WTC11 (cell line): ENCODE measurements at regions not wholly inside any gene's neighbourhood (a gene's known extent, or its start where the extent isn't known, plus 50 kb on each side); places are given as distances from the start of the nearest gene placed in this dataset.

Source experiments
- ATAC-seq: fragments of 200-7000 bp; cut with Tn5 transposase; 2 replicates; pipeline ENCODE4 v1.10.0; 2021; ENCODE audit warnings: mild to moderate bottlenecking, moderate library complexity
- CTCF ChIA-PET: fragments of 300-600 bp; sonication (Branson Sonifier 250); formaldehyde crosslinking; loops from one replicate; lab custom pipeline; 2021; ENCODE audit warnings: antibody characterized with exemption; lab: Charles Lee
- POLR2A ChIA-PET: fragments of 350-600 bp; sonication (Branson Sonifier 250); formaldehyde crosslinking; loops from one replicate; lab custom pipeline; 2021; ENCODE audit warnings: antibody characterized with exemption; lab: Charles Lee
- DNase-seq: peaks from one replicate; pipeline ENCODE4 v3.0.0; 2021; ENCODE audit warnings: low spot score
- H3K27ac Mint-ChIP-seq: 2 replicates; pipeline ENCODE4 v1.8.0; 2021; ENCODE audit warnings: mixed read lengths
- H3K27me3 Mint-ChIP-seq: 2 replicates; pipeline ENCODE4 v1.8.0; 2021; ENCODE audit warnings: low read depth, mild to moderate bottlenecking, moderate library complexity, mixed read lengths
- H3K36me3 Mint-ChIP-seq: 2 replicates; pipeline ENCODE4 v1.8.0; 2021; ENCODE audit warnings: mixed read lengths
- H3K4me1 Mint-ChIP-seq: 2 replicates; pipeline ENCODE4 v1.8.0; 2022; ENCODE audit warnings: mixed read lengths
- H3K4me3 Mint-ChIP-seq: 2 replicates; pipeline ENCODE4 v1.8.0; 2021; ENCODE audit warnings: mild to moderate bottlenecking, moderate library complexity, mixed read lengths
- H3K9me3 Mint-ChIP-seq: 2 replicates; pipeline ENCODE4 v1.8.0; 2021; ENCODE audit warnings: mixed read lengths
- ATF1 ChIP-seq: sonication (generic); formaldehyde crosslinking; IDR thresholded peaks from 2 replicates; pipeline ENCODE4 v1.8.1; 2023; ENCODE audit warnings: mild to moderate bottlenecking, moderate library complexity, missing genetic modification reagents
- CREM ChIP-seq: sonication (generic); formaldehyde crosslinking; IDR thresholded peaks from 2 replicates; pipeline ENCODE4 v1.8.1; 2022; ENCODE audit warnings: mild to moderate bottlenecking, missing genetic modification reagents, moderate library complexity
- EMX1 ChIP-seq: fragments of 250-450 bp; sonication (Bioruptor Pico); IDR thresholded peaks from 2 replicates; pipeline ENCODE4 v1.8.0; 2021; ENCODE audit warnings: mild to moderate bottlenecking
- ETV6 ChIP-seq: sonication (generic); formaldehyde crosslinking; IDR thresholded peaks from 2 replicates; pipeline ENCODE4 v1.8.1; 2022; ENCODE audit warnings: mild to moderate bottlenecking, missing genetic modification reagents
- FOXK1 ChIP-seq: sonication (generic); formaldehyde crosslinking; IDR thresholded peaks from 2 replicates; pipeline ENCODE4 v1.8.0; 2022; ENCODE audit warnings: mild to moderate bottlenecking, moderate library complexity, missing genetic modification reagents
- JAZF1 ChIP-seq: fragments of 250-450 bp; sonication (Bioruptor Pico); IDR thresholded peaks from 2 replicates; pipeline ENCODE4 v1.9.0; 2021; ENCODE audit warnings: moderate library complexity, mild to moderate bottlenecking, inconsistent platforms
- JUN ChIP-seq: sonication (generic); formaldehyde crosslinking; IDR thresholded peaks from 2 replicates; pipeline ENCODE4 v1.8.0; 2023; ENCODE audit warnings: mild to moderate bottlenecking, missing genetic modification reagents
- NFYB ChIP-seq: sonication (generic); formaldehyde crosslinking; conservative IDR thresholded peaks from 2 replicates; pipeline ENCODE4 v1.8.0; 2022; ENCODE audit warnings: low read depth, missing genetic modification reagents
- NR2C2 ChIP-seq: sonication (generic); formaldehyde crosslinking; IDR thresholded peaks from 2 replicates; pipeline ENCODE4 v1.8.0; 2022; ENCODE audit warnings: mild to moderate bottlenecking, missing genetic modification reagents
- ZNF317 ChIP-seq: sonication (generic); formaldehyde crosslinking; IDR thresholded peaks from 2 replicates; pipeline ENCODE4 v1.8.1; 2023; ENCODE audit warnings: low read depth, mild to moderate bottlenecking, moderate library complexity, missing genetic modification reagents, borderline replicate concordance
- ZNF671 ChIP-seq: fragments of 250-450 bp; sonication (Bioruptor Pico); IDR thresholded peaks from 2 replicates; pipeline ENCODE4 v1.8.0; 2021; ENCODE audit warnings: mild to moderate bottlenecking
- TF ChIP-seq, protein P1 (sequence below): sonication (generic); formaldehyde crosslinking; IDR thresholded peaks from 2 replicates; pipeline ENCODE4 v1.8.0; 2022; ENCODE audit warnings: missing genetic modification reagents
- TF ChIP-seq, protein P2 (sequence below): sonication (generic); formaldehyde crosslinking; IDR thresholded peaks from 2 replicates; pipeline ENCODE4 v1.8.0; 2022; ENCODE audit warnings: mild to moderate bottlenecking, missing genetic modification reagents
- TF ChIP-seq, protein P3 (sequence below): fragments of 250-450 bp; sonication (Bioruptor Pico); IDR thresholded peaks from 2 replicates; pipeline ENCODE4 v1.9.0; 2021; ENCODE audit warnings: mild to moderate bottlenecking
- TF ChIP-seq, protein P4 (sequence below): sonication (generic); formaldehyde crosslinking; IDR thresholded peaks from 2 replicates; pipeline ENCODE4 v1.8.1; 2023; ENCODE audit warnings: mild to moderate bottlenecking, missing genetic modification reagents, moderate library complexity
- TF ChIP-seq, protein P5 (sequence below): fragments of 250-450 bp; sonication (Bioruptor Pico); IDR thresholded peaks from 2 replicates; pipeline ENCODE4 v2.1.2; 2022; ENCODE audit warnings: mild to moderate bottlenecking, moderate library complexity
- TF ChIP-seq, protein P6 (sequence below): sonication (generic); formaldehyde crosslinking; IDR thresholded peaks from 2 replicates; pipeline ENCODE4 v1.8.1; 2022; ENCODE audit warnings: low read depth, missing genetic modification reagents, borderline replicate concordance
- TF ChIP-seq, protein P7 (sequence below): sonication (generic); formaldehyde crosslinking; IDR thresholded peaks from 2 replicates; pipeline ENCODE4 v1.8.1; 2023; ENCODE audit warnings: mild to moderate bottlenecking, moderate library complexity, missing genetic modification reagents

DNA sequence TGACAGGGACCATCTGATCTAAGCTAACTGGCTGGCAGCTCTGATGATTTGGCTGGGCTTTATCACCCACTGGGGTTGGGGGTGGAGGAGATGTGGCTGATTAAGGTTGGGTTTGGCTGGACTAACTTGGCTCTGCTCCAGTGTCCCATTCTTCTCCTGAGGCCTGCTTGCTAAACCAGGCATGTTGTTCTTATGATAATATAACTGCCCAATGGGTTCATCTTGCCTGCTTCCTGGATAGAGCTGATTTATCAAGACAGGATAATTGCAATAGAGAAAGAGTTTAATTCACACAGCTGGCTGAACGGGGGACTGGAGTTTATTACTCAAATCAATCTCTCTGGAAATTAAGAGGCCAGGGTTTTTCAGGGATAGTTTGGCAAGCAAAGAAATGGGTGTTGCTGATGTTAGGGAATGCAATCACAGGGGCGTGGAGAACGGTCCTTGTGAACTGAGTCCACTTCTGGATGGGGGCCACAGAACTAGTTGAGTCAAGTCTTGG lies 150.4 kb downstream of the PTH2R start:
- no peaks in the 10 kb centered on the region for H3K36me3 Mint-ChIP-seq
- no peak overlapping the region for H3K4me3 Mint-ChIP-seq
- peaks cover 7% of the 10 kb centered on the region for H3K4me1 Mint-ChIP-seq
- TF ChIP-seq JAZF1 = no peak
- TF ChIP-seq, protein P1, sequence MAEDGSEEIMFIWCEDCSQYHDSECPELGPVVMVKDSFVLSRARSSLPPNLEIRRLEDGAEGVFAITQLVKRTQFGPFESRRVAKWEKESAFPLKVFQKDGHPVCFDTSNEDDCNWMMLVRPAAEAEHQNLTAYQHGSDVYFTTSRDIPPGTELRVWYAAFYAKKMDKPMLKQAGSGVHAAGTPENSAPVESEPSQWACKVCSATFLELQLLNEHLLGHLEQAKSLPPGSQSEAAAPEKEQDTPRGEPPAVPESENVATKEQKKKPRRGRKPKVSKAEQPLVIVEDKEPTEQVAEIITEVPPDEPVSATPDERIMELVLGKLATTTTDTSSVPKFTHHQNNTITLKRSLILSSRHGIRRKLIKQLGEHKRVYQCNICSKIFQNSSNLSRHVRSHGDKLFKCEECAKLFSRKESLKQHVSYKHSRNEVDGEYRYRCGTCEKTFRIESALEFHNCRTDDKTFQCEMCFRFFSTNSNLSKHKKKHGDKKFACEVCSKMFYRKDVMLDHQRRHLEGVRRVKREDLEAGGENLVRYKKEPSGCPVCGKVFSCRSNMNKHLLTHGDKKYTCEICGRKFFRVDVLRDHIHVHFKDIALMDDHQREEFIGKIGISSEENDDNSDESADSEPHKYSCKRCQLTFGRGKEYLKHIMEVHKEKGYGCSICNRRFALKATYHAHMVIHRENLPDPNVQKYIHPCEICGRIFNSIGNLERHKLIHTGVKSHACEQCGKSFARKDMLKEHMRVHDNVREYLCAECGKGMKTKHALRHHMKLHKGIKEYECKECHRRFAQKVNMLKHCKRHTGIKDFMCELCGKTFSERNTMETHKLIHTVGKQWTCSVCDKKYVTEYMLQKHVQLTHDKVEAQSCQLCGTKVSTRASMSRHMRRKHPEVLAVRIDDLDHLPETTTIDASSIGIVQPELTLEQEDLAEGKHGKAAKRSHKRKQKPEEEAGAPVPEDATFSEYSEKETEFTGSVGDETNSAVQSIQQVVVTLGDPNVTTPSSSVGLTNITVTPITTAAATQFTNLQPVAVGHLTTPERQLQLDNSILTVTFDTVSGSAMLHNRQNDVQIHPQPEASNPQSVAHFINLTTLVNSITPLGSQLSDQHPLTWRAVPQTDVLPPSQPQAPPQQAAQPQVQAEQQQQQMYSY (CRISPR knock-in tag) = no peak
- H3K27ac Mint-ChIP-seq = no peak overlapping the region
- H3K27me3 Mint-ChIP-seq = no peaks in the 10 kb centered on the region; the same call in 1 of the 2 replicates
- no peak for DNase-seq
- peaks cover 10% of the 10 kb centered on the region for H3K9me3 Mint-ChIP-seq
- POLR2A ChIA-PET = no interaction called here
- CTCF ChIA-PET = interaction anchor here (1.5 kb wide), 1 partner anchor 61 kb away, joined by 3 read pairs; no protein-coding TSS in a partner anchor
- no peak for ATAC-seq

DNA sequence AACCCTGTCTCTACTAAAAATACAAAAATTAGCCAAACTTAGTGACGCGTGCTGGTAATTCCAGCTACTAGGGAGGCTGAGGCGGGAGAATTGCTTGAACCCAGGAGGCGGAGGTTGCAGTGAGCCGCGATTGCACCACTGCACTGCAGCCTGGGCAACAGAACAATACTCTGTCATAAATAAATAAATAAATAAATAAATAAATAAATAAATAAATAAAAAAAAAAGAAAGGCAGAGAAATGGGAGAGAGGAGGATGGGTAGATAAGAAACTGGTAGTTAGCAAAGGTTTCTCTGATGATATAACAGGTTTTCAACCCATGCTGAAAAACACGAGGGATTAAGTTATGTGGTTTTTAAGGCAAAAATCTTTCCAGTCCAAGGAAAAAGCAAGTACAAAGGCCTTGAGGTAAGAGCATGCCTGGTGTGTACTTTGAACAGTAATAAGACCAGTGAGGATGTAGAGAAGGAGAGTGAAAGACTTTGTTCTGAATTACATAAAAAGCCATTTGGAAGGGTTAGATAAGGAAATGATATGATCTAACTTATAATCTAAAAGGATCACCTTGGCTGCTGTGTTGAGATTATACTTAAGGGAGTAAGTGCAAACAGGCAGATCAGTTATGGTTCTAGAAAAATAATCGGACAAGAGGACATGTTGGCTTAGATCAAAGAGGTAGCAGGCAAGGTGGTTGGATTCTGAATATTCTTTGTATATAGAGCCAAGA lies 159.3 kb downstream of the PTH2R start:
- TF ChIP-seq, protein P2, sequence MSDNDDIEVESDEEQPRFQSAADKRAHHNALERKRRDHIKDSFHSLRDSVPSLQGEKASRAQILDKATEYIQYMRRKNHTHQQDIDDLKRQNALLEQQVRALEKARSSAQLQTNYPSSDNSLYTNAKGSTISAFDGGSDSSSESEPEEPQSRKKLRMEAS = no peak
- TF ChIP-seq ZNF317 (CRISPR knock-in tag) (no peak), FOXK1 (CRISPR knock-in tag) (no peak)
- ATAC-seq = no peak
- Mint-ChIP-seq H3K27ac (no peak overlapping the region), H3K36me3 (peaks cover 2% of the 10 kb centered on the region), H3K27me3 (no peaks in the 10 kb centered on the region), H3K9me3 (peaks cover 25% of the 10 kb centered on the region), H3K4me1 (peaks cover 4% of the 10 kb centered on the region), H3K4me3 (no peak overlapping the region)
- DNase-seq = no peak
- CTCF ChIA-PET = no interaction called here
- POLR2A ChIA-PET = no interaction called here

DNA sequence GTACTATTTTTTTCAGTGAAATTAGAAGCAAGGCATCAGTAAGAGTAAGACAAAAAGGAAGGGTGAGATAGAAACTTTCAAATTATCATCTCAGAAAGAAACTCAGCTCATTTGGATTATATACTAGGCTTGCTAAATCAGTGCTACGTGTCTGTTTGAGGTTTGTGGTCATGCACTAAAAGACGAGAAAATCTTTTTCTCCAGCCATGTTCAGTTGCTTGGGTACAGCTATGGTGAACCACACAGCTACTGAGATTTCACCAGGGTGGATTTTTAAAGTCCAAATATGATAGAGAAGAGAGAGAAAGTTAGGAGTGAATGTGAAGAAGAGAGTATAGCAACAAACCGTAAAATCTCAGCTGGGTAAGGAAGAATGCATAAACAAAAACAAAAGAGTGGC lies 161.6 kb downstream of the PTH2R start:
- no peak for DNase-seq
- H3K27ac Mint-ChIP-seq = no peak overlapping the region
- TF ChIP-seq ETV6 (CRISPR knock-in tag) (no peak), NR2C2 (no peak)
- TF ChIP-seq, protein P3, sequence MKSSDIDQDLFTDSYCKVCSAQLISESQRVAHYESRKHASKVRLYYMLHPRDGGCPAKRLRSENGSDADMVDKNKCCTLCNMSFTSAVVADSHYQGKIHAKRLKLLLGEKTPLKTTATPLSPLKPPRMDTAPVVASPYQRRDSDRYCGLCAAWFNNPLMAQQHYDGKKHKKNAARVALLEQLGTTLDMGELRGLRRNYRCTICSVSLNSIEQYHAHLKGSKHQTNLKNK (CRISPR knock-in tag) = no peak
- ChIA-PET CTCF (no interaction called here), POLR2A (no interaction called here)
- peaks cover 2% of the 10 kb centered on the region for H3K36me3 Mint-ChIP-seq
- H3K4me1 Mint-ChIP-seq = peaks cover 10% of the 10 kb centered on the region
- H3K9me3 Mint-ChIP-seq = peaks cover 6% of the 10 kb centered on the region
- ATAC-seq = no peak
- no peaks in the 10 kb centered on the region for H3K27me3 Mint-ChIP-seq
- no peak overlapping the region for H3K4me3 Mint-ChIP-seq

DNA sequence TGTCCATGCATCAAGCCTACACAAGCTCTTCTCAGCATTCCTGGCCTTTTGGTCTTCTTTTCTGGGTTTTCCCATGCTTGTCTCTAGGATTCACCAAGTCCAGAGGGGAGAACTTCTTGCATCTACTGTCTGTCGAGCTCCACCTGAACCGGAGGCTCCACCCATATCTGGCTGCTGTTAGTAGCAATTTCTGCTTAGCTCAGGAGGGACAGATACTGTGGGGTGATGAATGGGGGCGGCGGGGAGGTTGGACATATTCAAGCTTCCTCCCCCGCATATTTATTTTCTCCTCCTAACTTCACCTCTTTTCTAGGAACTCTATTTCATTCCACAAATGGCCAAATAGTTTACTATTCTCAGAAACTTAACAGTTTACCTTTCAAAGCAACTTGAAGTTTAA lies 163.5 kb downstream of the PTH2R start:
- H3K27ac Mint-ChIP-seq = no peak overlapping the region
- no peak for DNase-seq
- H3K4me1 Mint-ChIP-seq = peaks cover 10% of the 10 kb centered on the region
- no peaks in the 10 kb centered on the region for H3K9me3 Mint-ChIP-seq
- no peaks in the 10 kb centered on the region for H3K27me3 Mint-ChIP-seq
- ChIA-PET CTCF (interaction anchor here (1.4 kb wide), 1 partner anchor 104 kb away, joined by 4 read pairs; no protein-coding TSS in a partner anchor), POLR2A (no interaction called here)
- no peak for ATAC-seq
- no peaks in the 10 kb centered on the region for H3K36me3 Mint-ChIP-seq
- H3K4me3 Mint-ChIP-seq = no peak overlapping the region
- TF ChIP-seq ATF1 (CRISPR knock-in tag) = no peak
- TF ChIP-seq, protein P3 (CRISPR knock-in tag) = no peak
- no peak for TF ChIP-seq EMX1 (CRISPR knock-in tag)
- no peak for TF ChIP-seq JUN (CRISPR knock-in tag)
- no peak for TF ChIP-seq ZNF671 (CRISPR knock-in tag)
- TF ChIP-seq CREM (CRISPR knock-in tag) = no peak
- TF ChIP-seq, protein P4, sequence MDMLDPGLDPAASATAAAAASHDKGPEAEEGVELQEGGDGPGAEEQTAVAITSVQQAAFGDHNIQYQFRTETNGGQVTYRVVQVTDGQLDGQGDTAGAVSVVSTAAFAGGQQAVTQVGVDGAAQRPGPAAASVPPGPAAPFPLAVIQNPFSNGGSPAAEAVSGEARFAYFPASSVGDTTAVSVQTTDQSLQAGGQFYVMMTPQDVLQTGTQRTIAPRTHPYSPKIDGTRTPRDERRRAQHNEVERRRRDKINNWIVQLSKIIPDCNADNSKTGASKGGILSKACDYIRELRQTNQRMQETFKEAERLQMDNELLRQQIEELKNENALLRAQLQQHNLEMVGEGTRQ (CRISPR knock-in tag) = no peak
- TF ChIP-seq, protein P5, sequence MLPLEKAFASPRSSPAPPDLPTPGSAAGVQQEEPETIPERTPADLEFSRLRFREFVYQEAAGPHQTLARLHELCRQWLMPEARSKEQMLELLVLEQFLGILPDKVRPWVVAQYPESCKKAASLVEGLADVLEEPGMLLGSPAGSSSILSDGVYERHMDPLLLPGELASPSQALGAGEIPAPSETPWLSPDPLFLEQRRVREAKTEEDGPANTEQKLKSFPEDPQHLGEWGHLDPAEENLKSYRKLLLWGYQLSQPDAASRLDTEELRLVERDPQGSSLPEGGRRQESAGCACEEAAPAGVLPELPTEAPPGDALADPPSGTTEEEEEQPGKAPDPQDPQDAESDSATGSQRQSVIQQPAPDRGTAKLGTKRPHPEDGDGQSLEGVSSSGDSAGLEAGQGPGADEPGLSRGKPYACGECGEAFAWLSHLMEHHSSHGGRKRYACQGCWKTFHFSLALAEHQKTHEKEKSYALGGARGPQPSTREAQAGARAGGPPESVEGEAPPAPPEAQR (CRISPR knock-in tag) = no peak
- no peak for TF ChIP-seq NFYB (CRISPR knock-in tag)
- TF ChIP-seq, protein P6, sequence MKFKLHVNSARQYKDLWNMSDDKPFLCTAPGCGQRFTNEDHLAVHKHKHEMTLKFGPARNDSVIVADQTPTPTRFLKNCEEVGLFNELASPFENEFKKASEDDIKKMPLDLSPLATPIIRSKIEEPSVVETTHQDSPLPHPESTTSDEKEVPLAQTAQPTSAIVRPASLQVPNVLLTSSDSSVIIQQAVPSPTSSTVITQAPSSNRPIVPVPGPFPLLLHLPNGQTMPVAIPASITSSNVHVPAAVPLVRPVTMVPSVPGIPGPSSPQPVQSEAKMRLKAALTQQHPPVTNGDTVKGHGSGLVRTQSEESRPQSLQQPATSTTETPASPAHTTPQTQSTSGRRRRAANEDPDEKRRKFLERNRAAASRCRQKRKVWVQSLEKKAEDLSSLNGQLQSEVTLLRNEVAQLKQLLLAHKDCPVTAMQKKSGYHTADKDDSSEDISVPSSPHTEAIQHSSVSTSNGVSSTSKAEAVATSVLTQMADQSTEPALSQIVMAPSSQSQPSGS (CRISPR knock-in tag) = no peak
- TF ChIP-seq, protein P7, sequence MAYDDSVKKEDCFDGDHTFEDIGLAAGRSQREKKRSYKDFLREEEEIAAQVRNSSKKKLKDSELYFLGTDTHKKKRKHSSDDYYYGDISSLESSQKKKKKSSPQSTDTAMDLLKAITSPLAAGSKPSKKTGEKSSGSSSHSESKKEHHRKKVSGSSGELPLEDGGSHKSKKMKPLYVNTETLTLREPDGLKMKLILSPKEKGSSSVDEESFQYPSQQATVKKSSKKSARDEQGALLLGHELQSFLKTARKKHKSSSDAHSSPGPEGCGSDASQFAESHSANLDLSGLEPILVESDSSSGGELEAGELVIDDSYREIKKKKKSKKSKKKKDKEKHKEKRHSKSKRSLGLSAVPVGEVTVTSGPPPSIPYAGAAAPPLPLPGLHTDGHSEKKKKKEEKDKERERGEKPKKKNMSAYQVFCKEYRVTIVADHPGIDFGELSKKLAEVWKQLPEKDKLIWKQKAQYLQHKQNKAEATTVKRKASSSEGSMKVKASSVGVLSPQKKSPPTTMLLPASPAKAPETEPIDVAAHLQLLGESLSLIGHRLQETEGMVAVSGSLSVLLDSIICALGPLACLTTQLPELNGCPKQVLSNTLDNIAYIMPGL = no peak
